ENCODE measurements at regions not wholly inside any gene's neighbourhood (a gene's known extent, or its start where the extent isn't known, plus 50 kb on each side); places are given as distances from the start of the nearest gene placed in this dataset.
"Not testable (repeated sequence)": the region's sequence is repeated elsewhere in the genome, so short reads cannot be mapped to it uniquely, and the experiment has no call there.

DNA sequence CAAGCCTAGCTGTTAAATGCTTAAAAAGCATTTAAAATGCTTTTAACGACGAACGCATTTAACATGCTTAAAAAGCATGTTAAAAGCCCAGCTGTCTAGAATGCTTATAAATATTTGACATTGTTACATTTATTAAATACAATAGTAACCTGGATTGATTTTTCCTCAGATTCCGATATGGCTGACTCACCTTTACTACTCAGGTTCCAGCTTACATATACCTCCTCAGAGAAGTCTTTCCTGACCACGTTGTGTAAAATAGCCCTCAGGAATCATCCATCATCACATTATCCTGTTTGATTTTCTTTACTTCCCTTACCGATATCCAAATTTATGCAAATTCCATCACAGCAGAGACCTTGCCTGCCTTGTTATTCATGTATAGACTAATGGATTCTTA lies 51.4 kb downstream of the SLC41A2 start:
- Mint-ChIP-seq H3K4me3 (no peak overlapping the region), H3K9me3 (no peaks in the 10 kb centered on the region), H3K4me1 (peaks cover 9% of the 10 kb centered on the region), H3K27ac (no peak overlapping the region), H3K36me3 (no peaks in the 10 kb centered on the region)
- ATAC-seq (no peak), DNase-seq (ENCODE audit: low spot score in 2 of 2) (no peak)

DNA sequence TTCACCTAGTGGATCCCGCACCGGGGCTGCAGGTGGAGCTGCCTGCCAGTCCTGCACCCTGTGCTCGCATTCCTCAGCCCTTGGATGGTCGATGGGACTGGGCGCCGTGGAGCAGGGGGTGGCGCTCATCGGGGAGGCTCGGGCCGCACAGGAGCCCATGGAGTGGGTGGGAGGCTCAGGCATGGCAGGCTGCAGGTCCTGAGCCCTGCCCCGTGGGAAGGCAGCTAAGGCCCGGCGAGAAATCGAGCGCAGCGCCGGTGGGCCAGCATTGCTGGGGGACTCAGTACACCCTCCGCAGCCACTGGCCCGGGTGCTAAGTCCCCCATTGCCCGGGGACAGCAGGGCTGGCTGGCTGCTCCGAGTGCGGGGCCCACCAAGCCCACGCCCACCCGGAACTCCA lies 52.6 kb downstream of the SLC41A2 start:
- H3K4me3 Mint-ChIP-seq; H3K9me3 Mint-ChIP-seq; ATAC-seq; H3K27ac Mint-ChIP-seq; H3K36me3 Mint-ChIP-seq; DNase-seq (ENCODE audit: low spot score in 2 of 2); H3K4me1 Mint-ChIP-seq: not testable (repeated sequence)

DNA sequence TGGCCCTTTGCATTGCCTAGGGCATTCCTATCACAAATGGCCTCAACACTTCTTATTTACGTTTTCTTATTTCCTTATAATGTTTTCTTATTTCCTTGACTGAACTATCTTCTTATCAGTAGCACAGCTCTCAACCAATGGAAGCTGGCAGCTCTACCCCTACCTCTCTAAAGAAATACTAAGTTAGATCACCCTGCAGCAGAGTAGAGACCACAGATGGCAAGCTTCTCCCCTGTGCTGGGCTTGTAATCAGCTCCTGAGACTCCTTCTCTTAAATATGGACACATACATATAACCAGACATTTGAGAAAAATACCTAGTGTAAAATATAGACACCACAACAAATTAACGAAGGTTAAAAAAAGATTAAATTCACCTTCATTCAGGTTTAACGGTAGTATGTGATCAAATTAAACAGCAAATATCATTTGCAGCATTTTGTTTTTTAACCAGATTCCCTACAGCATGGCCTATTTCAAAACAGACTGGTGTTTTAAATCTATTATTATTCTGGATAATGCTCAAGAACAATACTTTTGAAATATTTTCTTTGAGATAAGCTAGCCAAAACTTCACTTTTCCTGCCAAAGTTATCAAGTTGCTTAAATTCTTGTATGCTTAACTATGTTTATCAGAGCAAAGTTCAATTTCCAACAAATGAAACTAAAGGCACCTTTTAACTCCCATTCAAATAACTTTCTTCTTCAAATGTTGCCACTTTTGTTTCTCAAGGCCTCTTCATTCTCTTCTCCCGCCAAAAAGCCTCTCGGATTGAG lies 54.3 kb downstream of the SLC41A2 start:
- H3K4me1 Mint-ChIP-seq = peaks cover 9% of the 10 kb centered on the region
- H3K9me3 Mint-ChIP-seq = no peaks in the 10 kb centered on the region
- no peak overlapping the region for H3K4me3 Mint-ChIP-seq
- ATAC-seq (no peak), DNase-seq (ENCODE audit: low spot score in 2 of 2) (no peak)
- H3K27ac Mint-ChIP-seq = no peak overlapping the region
- H3K36me3 Mint-ChIP-seq = no peaks in the 10 kb centered on the region

DNA sequence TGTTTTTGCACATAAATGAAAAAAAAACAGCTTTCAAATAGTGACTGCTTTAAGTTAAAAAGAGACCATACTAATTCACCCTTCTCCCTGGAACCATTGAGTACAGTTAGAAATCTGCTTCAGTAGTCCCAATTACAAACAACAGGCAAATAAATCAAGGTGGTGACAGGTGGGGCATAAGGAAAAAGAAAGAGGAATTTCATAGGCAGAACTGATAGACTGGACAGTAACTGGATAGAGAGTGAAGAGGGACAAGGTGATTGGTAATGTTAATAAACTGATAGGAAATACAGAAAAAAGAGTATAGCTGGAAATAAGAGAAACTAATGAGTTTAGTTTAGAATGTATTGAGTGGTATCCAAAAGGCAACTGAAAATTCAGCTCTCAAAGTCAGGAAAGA lies 56.0 kb downstream of the SLC41A2 start:
- no peaks in the 10 kb centered on the region for H3K9me3 Mint-ChIP-seq
- no peaks in the 10 kb centered on the region for H3K36me3 Mint-ChIP-seq
- no peak overlapping the region for H3K27ac Mint-ChIP-seq
- DNase-seq (ENCODE audit: low spot score in 2 of 2) (no peak), ATAC-seq (no peak)
- peaks cover 9% of the 10 kb centered on the region for H3K4me1 Mint-ChIP-seq
- H3K4me3 Mint-ChIP-seq = no peak overlapping the region

DNA sequence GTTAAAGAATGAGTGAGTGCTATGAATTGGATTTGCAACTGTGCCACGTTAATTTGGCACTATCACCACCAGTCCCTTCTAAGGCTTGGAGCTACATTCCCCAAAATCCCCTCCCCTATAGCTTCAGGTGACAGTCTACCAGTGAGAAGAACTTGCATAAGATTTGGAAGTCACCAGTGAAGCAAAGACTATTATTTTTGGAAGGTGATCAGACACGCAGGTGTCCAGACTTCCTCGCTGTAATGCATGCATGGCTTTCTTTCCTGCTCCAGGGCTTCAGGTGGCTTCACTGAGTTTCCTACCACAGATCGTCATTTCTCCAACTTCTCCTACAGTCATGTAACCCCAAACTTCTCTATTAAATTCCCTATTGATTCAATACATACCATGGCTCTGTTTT lies 61.4 kb downstream of the SLC41A2 start:
- DNase-seq (ENCODE audit: low spot score in 2 of 2) = no peak
- Mint-ChIP-seq H3K4me3 (no peak overlapping the region), H3K27ac (no peak overlapping the region), H3K36me3 (no peaks in the 10 kb centered on the region), H3K4me1 (no peaks in the 10 kb centered on the region), H3K9me3 (no peaks in the 10 kb centered on the region)
- ATAC-seq = no peak

DNA sequence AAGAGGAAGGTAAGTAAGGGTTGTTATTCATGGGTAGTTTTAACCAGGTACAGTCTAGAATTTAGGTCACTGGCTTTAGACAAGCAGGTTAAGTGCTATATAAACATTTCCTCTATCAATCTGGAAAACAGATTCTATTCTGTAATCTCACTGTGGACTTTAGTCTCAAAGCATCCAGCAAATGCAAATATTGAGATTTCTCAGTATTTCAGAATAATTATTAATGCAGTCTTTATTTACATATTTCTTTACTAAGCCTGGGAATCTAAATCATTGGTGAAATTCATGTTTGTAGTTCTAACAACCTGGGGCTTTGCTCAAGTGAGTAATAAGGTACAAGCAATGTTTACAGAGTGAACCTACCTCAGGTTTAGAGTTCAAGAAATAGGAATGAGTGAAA lies 61.9 kb downstream of the SLC41A2 start:
- Mint-ChIP-seq H3K4me1 (peaks cover 1% of the 10 kb centered on the region), H3K27ac (no peak overlapping the region), H3K9me3 (no peaks in the 10 kb centered on the region), H3K36me3 (no peaks in the 10 kb centered on the region), H3K4me3 (no peak overlapping the region)
- ATAC-seq (no peak), DNase-seq (ENCODE audit: low spot score in 2 of 2) (no peak)

DNA sequence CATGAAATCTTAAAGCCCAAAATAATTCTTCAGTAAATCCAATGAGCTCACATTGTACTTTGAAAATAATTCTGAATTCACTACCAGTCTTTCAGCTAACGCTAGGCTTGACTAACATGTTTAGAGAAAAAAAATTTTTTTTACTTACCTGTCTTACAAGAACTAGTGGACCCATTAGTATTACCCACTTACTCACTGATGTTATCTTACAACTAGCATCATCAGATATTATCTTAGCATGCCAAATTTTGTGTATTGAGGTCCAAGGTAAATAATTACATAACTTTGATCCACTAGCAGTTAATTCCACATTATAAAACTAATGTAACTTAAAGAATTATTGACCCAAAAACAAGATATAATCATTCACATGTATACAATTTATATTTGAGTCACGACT lies 62.7 kb downstream of the SLC41A2 start:
- no peaks in the 10 kb centered on the region for H3K9me3 Mint-ChIP-seq
- H3K4me1 Mint-ChIP-seq = peaks cover 9% of the 10 kb centered on the region
- ATAC-seq = no peak
- H3K36me3 Mint-ChIP-seq = no peaks in the 10 kb centered on the region
- H3K4me3 Mint-ChIP-seq = no peak overlapping the region
- DNase-seq (ENCODE audit: low spot score in 2 of 2) = no peak
- H3K27ac Mint-ChIP-seq = no peak overlapping the region

DNA sequence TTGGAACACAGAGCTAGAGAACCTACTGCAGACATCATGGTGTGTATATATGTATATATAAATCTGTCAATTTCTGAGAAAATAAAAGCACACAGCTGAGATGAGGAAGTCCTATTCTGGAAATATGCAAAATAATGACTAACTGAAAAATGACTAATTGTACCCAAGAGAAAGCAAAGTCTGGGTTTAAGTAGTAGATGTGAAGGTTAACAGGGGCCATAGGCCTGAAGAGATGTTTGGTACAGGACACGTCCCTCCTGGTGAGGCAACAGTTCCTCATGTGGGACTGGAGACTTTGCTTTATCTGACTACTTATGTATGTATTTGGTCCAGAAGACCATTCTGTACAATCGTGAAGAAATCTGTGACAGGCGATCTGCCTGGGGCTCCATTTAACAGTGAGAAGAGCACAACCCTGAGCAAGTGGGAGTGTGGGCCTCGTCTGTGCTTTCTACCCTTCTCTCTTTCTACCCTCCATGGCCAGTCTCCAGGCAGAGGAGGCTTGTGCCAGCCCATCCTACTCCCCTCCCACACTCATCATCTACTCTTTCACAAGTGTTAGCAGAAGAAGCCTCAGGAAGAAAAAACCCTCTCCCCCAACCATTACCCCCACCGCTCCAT lies 67.5 kb downstream of the SLC41A2 start:
- Mint-ChIP-seq H3K9me3 (no peaks in the 10 kb centered on the region), H3K4me1 (peaks cover 15% of the 10 kb centered on the region), H3K36me3 (no peaks in the 10 kb centered on the region), H3K27ac (peak overlapping the region; percentile 75), H3K4me3 (peak overlapping the region; percentile 23)
- peak; percentile 92 for ATAC-seq
- no peak for DNase-seq (ENCODE audit: low spot score in 2 of 2)

DNA sequence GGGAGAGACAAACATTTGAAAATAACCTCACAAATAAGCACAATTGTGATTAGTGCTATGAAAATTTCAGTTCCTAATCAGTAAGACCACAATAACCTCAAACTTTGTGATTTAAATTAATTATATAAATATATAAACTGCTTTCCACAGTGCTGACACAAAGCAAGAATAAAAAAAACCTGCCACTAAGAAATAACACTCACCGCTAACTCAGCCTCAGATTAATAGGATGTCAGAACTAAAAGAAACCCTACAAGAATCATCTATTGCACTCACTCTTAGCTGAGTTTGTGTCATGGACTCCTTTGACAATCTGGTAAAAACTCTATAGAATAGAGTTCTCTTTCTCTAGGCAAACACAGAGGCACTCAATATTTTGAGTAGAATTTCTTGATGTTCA lies 68.4 kb downstream of the SLC41A2 start:
- ATAC-seq (no peak), DNase-seq (ENCODE audit: low spot score in 2 of 2) (no peak)
- no peak overlapping the region for H3K27ac Mint-ChIP-seq
- no peaks in the 10 kb centered on the region for H3K36me3 Mint-ChIP-seq
- no peaks in the 10 kb centered on the region for H3K9me3 Mint-ChIP-seq
- H3K4me3 Mint-ChIP-seq = no peak overlapping the region
- peaks cover 15% of the 10 kb centered on the region for H3K4me1 Mint-ChIP-seq

DNA sequence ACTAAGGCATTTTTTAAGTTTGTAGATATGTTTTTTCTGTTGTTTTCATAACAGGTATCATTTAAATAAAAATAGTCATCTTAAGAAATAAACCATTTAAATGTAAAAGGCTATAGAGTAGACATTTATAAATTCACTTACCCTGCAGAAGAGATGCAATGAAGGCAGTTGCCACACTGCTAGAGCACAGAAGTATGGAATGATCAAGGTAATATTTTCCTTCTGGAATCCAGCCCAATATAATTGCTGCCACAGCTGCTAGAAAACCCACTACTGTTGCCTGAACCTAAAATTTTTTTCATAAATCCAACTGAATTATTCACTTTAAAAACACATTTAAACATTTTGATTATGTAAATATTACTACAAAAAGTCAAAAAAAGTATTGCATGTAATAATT lies 69.2 kb downstream of the SLC41A2 start:
- Mint-ChIP-seq H3K27ac (no peak overlapping the region), H3K36me3 (no peaks in the 10 kb centered on the region), H3K9me3 (no peaks in the 10 kb centered on the region), H3K4me3 (no peak overlapping the region), H3K4me1 (peaks cover 15% of the 10 kb centered on the region)
- ATAC-seq = no peak
- DNase-seq (ENCODE audit: low spot score in 2 of 2) = no peak

DNA sequence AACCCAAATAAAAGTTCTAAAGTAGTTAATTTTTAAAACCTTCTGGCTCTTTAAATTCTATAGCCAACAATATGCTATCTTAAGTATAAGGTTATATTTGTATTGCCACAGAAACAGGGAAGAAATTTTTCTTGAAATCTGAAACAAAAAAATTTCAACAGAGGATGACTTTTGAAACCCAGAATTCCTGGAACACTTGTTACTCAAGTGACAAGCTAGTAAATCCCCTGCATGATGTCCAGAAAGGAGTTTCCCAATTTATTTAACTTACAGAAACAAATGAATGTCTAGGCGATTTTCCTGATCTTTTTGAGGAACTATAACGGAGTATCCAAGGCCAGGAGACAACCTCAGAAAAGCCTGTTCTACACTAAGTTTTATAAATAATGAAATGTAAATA lies 69.6 kb downstream of the SLC41A2 start:
- no peak for DNase-seq (ENCODE audit: low spot score in 2 of 2)
- Mint-ChIP-seq H3K4me3 (no peak overlapping the region), H3K4me1 (peaks cover 15% of the 10 kb centered on the region), H3K36me3 (no peaks in the 10 kb centered on the region), H3K27ac (no peak overlapping the region), H3K9me3 (no peaks in the 10 kb centered on the region)
- no peak for ATAC-seq

DNA sequence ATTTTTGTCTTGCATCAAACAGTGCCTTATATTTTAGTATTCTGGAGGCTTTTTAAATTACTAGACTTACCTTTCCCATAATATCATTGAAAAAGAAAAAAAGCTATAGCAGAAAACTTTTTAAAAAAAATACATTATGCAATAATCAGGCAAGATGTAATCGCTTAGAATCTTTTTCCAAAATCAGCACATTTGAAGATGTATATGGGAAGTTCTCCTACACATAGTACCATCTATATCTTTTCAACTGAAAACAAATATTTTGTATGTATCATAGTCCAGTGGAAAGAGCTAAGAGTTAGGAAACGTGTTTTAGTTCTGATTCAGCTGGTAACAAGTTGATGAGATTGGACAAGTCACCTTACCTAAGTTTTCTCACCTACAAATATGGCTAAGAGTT lies 70.6 kb downstream of the SLC41A2 start:
- no peak for DNase-seq (ENCODE audit: low spot score in 2 of 2)
- H3K4me3 Mint-ChIP-seq = no peak overlapping the region
- peaks cover 3% of the 10 kb centered on the region for H3K9me3 Mint-ChIP-seq
- H3K36me3 Mint-ChIP-seq = peaks cover 4% of the 10 kb centered on the region
- no peak for ATAC-seq
- peaks cover 15% of the 10 kb centered on the region for H3K4me1 Mint-ChIP-seq
- H3K27ac Mint-ChIP-seq = no peak overlapping the region

DNA sequence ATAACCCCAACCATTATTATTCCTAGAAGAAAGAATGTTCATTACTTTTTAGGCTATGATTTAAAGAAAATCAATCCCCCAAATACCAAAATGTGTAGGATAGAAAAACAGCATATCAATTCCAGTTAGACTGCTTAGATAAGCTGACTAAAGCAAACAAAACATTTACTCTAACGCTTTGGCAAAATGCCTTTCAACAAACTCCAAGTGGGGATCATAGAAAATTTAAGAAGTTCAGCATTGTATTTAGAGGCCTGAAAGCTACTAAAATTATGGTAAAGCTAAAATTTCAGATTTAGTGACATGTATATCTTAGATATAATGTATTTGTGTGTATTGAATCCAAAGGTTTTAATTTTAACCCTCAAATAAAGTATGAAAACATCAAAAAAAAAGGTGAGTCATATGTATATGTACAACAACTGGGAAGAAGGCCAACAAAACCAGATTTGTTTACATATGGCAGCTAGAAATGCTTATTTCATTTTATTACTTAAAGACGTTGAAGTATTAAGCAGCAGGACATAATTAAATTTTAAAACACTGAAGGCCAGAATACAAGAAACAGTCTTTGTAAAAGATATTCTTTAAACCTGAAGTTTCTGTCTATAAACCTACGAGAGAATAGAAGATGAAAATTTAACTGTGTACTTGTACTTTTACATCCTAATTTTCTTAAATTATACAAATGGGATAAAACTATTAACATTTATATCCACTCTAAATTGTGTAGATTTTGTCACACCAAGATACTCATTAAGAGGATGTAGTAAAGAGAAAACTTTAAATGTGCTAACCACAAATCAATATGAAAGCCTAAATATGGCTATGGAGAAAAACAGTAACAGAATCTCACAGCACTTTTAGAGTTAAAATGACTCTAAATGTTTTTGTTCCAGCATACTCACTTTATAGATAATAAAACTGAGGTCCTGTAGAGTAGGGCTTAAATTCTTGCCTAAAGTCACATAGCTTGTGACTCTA lies 71.4 kb downstream of the SLC41A2 start:
- ATAC-seq (no peak), DNase-seq (ENCODE audit: low spot score in 2 of 2) (no peak)

DNA sequence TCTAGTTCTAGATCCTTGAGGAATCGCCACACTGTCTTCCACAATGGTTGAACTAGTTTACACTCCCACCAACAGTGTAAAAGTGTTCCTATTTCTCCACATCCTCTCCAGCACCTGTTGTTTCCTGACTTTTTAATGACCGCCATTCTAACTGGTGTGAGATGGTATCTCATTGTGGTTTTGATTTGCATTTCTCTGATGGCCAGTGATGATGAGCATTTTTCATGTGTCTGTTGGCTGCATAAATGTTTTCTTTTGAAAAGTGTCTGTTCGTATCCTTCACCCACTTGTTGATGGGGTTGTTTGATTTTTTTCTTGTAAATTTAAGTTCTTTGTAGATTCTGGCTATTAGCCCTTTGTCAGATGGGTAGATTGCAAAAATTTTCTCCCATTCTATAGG lies 79.2 kb downstream of the SLC41A2 start:
- not testable (repeated sequence) for H3K4me3 Mint-ChIP-seq; H3K36me3 Mint-ChIP-seq; H3K27ac Mint-ChIP-seq; DNase-seq (ENCODE audit: low spot score in 2 of 2); H3K4me1 Mint-ChIP-seq; H3K9me3 Mint-ChIP-seq; ATAC-seq

More for the DNA sequence above, 71.4 kb downstream of the SLC41A2 start:
- Mint-ChIP-seq H3K36me3 (peaks cover 4% of the 10 kb centered on the region), H3K4me1 (peaks cover 15% of the 10 kb centered on the region), H3K27ac (no peak overlapping the region), H3K9me3 (peaks cover 3% of the 10 kb centered on the region), H3K4me3 (no peak overlapping the region)

DNA sequence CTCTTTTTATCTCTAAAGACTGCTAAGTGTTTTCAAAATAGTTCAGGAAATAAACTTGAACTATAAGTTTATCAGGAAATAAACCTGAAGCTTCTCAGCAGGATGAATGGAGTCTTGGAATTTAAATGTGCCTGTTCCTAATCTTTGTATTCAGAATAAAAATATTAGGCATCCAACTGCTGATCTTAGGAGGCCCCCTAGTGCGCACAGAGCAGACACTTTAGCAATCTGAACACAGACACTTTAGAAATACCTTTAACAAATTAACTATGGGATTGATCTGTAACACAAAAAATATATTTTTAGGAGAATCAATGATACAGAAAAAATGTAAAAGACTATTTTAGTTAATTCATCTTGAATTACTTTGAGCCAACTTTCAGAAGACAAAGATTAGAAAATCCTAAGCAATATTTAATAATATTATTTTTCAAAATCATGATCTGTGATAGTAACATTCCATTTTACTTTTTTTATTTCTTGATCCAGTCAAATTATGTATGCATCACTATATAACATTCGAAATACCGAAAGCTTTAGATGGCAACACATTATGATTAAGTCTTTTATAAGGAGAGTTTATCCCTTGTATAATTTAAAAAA lies 80.9 kb downstream of the SLC41A2 start:
- Mint-ChIP-seq H3K9me3 (no peaks in the 10 kb centered on the region), H3K36me3 (no peaks in the 10 kb centered on the region), H3K4me1 (no peaks in the 10 kb centered on the region), H3K27ac (no peak overlapping the region), H3K4me3 (no peak overlapping the region)
- DNase-seq (ENCODE audit: low spot score in 2 of 2) (no peak), ATAC-seq (no peak)
